ENCODE measurements at regions not wholly inside any gene's neighbourhood (a gene's known extent, or its start where the extent isn't known, plus 50 kb on each side); places are given as distances from the start of the nearest gene placed in this dataset.

DNA sequence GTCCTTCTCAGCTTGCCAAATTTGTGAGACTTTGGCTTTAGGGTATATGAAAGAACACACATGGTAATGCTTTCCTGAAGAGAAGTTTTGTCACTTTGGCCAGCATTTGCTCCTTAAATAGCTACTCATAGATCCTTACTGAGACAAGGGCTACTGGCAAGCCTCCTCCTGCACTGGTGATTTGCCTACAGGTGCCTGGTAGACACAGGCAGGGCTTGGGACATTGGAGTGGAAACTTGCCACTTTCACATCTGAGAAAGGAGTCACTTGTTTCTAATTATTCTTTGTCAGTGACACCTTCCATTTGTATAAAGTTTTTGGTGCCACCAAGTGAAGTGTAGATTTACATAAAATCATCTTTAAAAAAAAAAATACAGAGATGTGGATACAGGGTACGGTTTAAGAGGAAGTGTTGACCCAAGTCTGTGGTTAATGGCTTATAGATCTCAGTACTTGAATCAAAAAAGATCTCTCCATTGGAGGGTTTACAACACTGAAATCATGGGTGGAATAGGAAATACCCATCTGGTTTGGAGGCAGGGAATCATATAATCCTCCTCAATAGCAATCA lies 132.8 kb upstream of the GADL1 start:
- no peaks in the 10 kb centered on the region for H3K9me3 ChIP-seq (ENCODE audit: control insufficient read depth, low read depth, low read length)
- no peak overlapping the region for H3K27ac ChIP-seq (ENCODE audit: control insufficient read depth, insufficient read depth, low read length)
- TF ChIP-seq EZH2 (IDR thresholded peaks at IDR 0.05; ENCODE audit: low read length) = no peak
- TF ChIP-seq, protein P1, sequence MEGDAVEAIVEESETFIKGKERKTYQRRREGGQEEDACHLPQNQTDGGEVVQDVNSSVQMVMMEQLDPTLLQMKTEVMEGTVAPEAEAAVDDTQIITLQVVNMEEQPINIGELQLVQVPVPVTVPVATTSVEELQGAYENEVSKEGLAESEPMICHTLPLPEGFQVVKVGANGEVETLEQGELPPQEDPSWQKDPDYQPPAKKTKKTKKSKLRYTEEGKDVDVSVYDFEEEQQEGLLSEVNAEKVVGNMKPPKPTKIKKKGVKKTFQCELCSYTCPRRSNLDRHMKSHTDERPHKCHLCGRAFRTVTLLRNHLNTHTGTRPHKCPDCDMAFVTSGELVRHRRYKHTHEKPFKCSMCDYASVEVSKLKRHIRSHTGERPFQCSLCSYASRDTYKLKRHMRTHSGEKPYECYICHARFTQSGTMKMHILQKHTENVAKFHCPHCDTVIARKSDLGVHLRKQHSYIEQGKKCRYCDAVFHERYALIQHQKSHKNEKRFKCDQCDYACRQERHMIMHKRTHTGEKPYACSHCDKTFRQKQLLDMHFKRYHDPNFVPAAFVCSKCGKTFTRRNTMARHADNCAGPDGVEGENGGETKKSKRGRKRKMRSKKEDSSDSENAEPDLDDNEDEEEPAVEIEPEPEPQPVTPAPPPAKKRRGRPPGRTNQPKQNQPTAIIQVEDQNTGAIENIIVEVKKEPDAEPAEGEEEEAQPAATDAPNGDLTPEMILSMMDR (optimal IDR thresholded peaks at IDR 0.05 in 1 of 3, IDR thresholded peaks at IDR 0.05 in 1 of 3, conservative IDR thresholded peaks at IDR 0.05 in 1 of 3; ENCODE audit: extremely low read depth in 1 of 3, insufficient read depth in 2 of 3, low read length in 3 of 3) = no peak
- no peak overlapping the region for H2AFZ ChIP-seq (ENCODE audit: control insufficient read depth, low read length)
- H3K4me3 ChIP-seq (ENCODE audit: control insufficient read depth in 2 of 3, extremely low read depth in 1 of 3, insufficient read depth in 2 of 3, low read depth in 1 of 3, low read length in 3 of 3) = no peak overlapping the region
- no peak overlapping the region for H3K9ac ChIP-seq (ENCODE audit: control insufficient read depth, extremely low read depth, insufficient read depth, low read length)
- no peaks in the 10 kb centered on the region for H3K79me2 ChIP-seq (ENCODE audit: control insufficient read depth, insufficient read depth, low read length)
- DNase-seq (ENCODE audit: low read depth, low spot score) = no peak
- H4K20me1 ChIP-seq (ENCODE audit: control insufficient read depth, extremely low read depth, insufficient read depth, low read length) = no peaks in the 10 kb centered on the region
- dilution Hi-C loops (cut with MboI; ENCODE audit: extremely low pct_ligation_motif_present, low sequenced_read_pairs) = no loop called here
- H3K36me3 ChIP-seq (ENCODE audit: control insufficient read depth in 2 of 2, extremely low read depth in 1 of 2, insufficient read depth in 2 of 2, low read length in 2 of 2) = no peaks in the 10 kb centered on the region
- H3K4me1 ChIP-seq (ENCODE audit: control insufficient read depth, extremely low read depth, insufficient read depth, low read length) = no peaks in the 10 kb centered on the region
- no peaks in the 10 kb centered on the region for H3K27me3 ChIP-seq (ENCODE audit: control insufficient read depth, extremely low read depth, insufficient read depth, low read length)
- H3K4me2 ChIP-seq (ENCODE audit: control insufficient read depth, extremely low read depth, insufficient read depth, low read depth, low read length) = no peak overlapping the region
- H3K9me1 ChIP-seq (ENCODE audit: control insufficient read depth, extremely low read depth, insufficient read depth, low read length) = no peaks in the 10 kb centered on the region
- no peak for FAIRE-seq

DNA sequence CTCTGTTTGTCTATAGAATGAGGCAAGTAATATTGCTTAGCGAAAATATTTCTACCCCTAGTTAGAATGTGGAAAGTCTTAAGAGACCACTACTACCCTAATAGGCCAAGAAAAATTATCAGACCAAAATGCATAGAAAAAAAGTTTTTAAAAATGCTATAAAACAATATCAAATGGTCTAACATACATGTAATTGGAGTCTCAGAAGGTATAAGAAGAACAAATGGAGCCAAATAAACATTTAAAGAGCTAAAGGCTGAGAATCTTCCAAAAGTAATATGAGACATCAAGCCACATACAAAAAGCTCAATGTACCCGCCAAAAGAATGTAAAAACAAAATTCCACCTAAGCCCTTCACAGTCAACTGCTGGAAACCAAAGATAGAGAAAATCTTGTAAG lies 133.5 kb upstream of the GADL1 start:
- H3K4me1 ChIP-seq (ENCODE audit: control insufficient read depth, extremely low read depth, insufficient read depth, low read length) = no peaks in the 10 kb centered on the region
- dilution Hi-C loops (cut with MboI; ENCODE audit: extremely low pct_ligation_motif_present, low sequenced_read_pairs) = no loop called here
- H3K9me3 ChIP-seq (ENCODE audit: control insufficient read depth, low read depth, low read length) = no peaks in the 10 kb centered on the region
- H3K4me2 ChIP-seq (ENCODE audit: control insufficient read depth, extremely low read depth, insufficient read depth, low read depth, low read length) = no peak overlapping the region
- no peaks in the 10 kb centered on the region for H4K20me1 ChIP-seq (ENCODE audit: control insufficient read depth, extremely low read depth, insufficient read depth, low read length)
- FAIRE-seq (no peak), DNase-seq (ENCODE audit: low read depth, low spot score) (no peak)
- no peaks in the 10 kb centered on the region for H3K79me2 ChIP-seq (ENCODE audit: control insufficient read depth, insufficient read depth, low read length)
- no peak overlapping the region for H2AFZ ChIP-seq (ENCODE audit: control insufficient read depth, low read length)
- H3K9me1 ChIP-seq (ENCODE audit: control insufficient read depth, extremely low read depth, insufficient read depth, low read length) = no peaks in the 10 kb centered on the region
- H3K9ac ChIP-seq (ENCODE audit: control insufficient read depth, extremely low read depth, insufficient read depth, low read length) = no peak overlapping the region
- H3K36me3 ChIP-seq (ENCODE audit: control insufficient read depth in 2 of 2, extremely low read depth in 1 of 2, insufficient read depth in 2 of 2, low read length in 2 of 2) = no peaks in the 10 kb centered on the region
- no peaks in the 10 kb centered on the region for H3K27me3 ChIP-seq (ENCODE audit: control insufficient read depth, extremely low read depth, insufficient read depth, low read length)
- TF ChIP-seq, protein P1 (optimal IDR thresholded peaks at IDR 0.05 in 1 of 3, IDR thresholded peaks at IDR 0.05 in 1 of 3, conservative IDR thresholded peaks at IDR 0.05 in 1 of 3; ENCODE audit: extremely low read depth in 1 of 3, insufficient read depth in 2 of 3, low read length in 3 of 3) = no peak
- no peak for TF ChIP-seq EZH2 (IDR thresholded peaks at IDR 0.05; ENCODE audit: low read length)
- H3K27ac ChIP-seq (ENCODE audit: control insufficient read depth, insufficient read depth, low read length) = no peak overlapping the region
- H3K4me3 ChIP-seq (ENCODE audit: control insufficient read depth in 2 of 3, extremely low read depth in 1 of 3, insufficient read depth in 2 of 3, low read depth in 1 of 3, low read length in 3 of 3) = no peak overlapping the region

Data from keratinocyte (primary cell).